ENCODE measurements at regions not wholly inside any gene's neighbourhood (a gene's known extent, or its start where the extent isn't known, plus 50 kb on each side); places are given as distances from the start of the nearest gene placed in this dataset.
"Not testable (repeated sequence)": the region's sequence is repeated elsewhere in the genome, so short reads cannot be mapped to it uniquely, and the experiment has no call there.

DNA sequence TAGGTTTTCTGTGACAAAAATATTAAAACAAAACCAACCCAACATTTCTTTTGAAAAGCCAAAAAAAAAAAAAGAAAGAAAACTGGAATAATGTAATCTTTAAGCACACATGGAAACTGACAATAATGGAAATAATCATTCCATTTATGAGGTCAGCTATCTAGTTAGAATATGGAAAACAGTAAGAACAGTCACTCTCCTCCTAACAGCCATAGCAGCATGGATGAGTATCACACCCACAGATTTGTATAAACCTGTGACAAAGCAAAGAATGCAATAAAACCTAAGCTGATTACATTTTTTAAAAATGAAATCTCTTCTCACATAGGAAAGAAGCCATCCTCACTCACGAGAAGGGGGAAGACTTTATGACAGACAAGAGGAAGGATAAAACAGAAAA, 437.8 kb downstream of the NYAP2 start:
- no peak for DNase-seq (ENCODE audit: low spot score)

DNA sequence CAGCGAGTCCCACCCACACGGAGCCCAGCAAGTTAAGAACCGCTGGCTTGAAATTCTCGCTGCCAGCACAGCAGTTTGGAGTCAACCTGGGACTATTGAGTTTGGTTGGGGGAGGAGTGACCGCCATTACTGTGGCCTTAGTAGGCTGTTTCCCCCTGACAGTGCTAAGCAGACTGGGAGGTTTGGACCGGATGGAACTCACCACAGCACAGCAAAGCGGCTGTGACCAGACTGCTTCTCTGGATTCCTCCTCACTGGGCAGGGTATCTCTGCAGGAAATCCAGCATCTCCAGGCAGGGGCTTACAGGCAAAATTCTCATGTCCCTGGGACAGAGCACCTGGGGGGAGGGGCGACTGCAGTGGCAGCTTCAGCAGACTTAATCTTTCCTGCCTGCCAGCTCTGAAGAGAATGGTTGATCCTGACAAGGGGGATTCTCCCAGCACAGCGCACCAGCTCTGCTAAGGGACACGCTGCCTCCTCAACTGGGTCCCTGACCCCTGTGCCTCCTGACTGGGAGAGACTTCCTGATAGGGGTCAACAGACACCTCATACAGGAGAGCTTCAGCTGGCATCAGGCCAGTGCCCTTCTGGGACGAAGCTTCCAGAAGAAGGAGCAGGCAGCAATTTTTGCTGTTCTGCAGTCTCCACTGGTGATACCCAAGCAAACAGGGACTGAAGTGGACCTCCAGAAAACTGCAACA, 425.4 kb downstream of the NYAP2 start:
- DNase-seq (ENCODE audit: low spot score) = no peak

- no peak for DNase-seq (ENCODE audit: low spot score)
Observed at GRCh38 chr2:225821351-225821750, 421.8 kb downstream of the NYAP2 start.

GRCh38 chr2:225820826-225821225, 421.3 kb downstream of the NYAP2 start:
- no peak for DNase-seq (ENCODE audit: low spot score)

- DNase-seq (ENCODE audit: low spot score) = no peak
Observed at GRCh38 chr2:225814554-225814953, 415.0 kb downstream of the NYAP2 start.

DNA sequence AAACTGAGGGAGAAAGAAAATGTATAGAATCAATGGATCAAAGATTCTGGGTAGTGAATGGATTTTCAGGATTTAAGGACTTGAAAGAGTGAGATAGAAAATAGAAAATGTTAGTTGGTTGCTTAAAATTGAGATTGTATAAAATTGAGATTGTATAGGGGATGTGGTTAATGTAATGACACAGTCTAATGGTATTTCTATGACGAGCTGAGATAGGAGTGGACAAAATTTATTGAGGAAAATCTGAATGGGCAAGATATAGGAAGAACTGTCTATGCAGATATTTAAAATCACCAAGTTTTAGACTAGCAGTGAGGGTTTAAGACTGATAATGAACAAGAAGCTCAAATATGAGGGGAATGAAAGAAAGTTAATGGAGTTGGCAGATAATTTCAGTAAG, 406.6 kb downstream of the NYAP2 start:
- DNase-seq (ENCODE audit: low spot score) = no peak

DNA sequence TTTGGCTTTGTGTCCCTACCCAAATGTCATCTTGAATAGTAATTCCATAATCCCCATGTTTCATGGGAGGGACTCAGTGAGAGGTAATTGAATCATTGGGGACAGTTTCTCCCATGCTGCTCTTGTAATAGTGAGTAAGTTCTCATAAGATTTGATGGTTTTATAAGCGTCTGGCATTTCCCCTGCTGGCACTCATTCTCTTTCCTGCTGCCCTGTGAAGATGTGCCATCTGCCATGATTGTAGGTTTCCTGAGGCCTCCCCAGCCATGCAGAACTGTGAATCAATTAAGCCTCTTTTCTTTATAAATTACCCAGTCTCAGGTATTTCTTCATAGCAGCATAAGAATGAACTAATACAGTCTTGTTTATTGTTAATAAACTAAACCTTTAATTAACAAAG, 402.6 kb downstream of the NYAP2 start:
- DNase-seq (ENCODE audit: low spot score) = not testable (repeated sequence)

- no peak for DNase-seq (ENCODE audit: low spot score)
Observed at GRCh38 chr2:225797394-225797793, 397.9 kb downstream of the NYAP2 start.

GRCh38 chr2:225794652-225795400, 395.3 kb downstream of the NYAP2 start:
- DNase-seq (ENCODE audit: low spot score) = no peak

- no peak for DNase-seq (ENCODE audit: low spot score)
Observed at GRCh38 chr2:225793736-225794550, 394.4 kb downstream of the NYAP2 start.

DNA sequence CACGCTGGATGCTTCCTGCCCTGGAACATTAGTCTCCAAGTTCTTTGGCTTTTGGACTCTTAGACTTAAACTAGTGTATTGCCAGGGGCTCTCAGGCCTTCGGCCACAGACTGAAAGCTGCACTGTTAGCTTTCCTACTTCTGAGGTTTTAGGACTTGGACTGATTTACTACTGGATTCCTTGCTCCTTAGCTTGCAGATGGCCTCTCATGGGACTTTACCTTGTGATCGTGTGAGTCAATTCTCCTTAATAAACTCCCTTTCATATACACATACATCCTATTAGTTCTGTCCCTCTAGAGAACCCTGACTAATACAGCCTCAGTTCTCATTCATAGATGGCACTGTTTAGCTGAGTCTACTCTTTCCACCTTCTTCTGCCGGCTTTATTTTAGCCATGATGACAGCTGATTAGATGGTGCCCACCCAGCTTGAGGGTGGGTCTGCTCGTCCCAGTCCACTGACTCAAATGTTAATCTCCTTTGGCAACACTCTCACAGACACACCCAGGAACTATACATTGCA, 389.1 kb downstream of the NYAP2 start:
- no peak for DNase-seq (ENCODE audit: low spot score)

GRCh38 chr2:225787497-225787896, 388.0 kb downstream of the NYAP2 start:
- DNase-seq (ENCODE audit: low spot score) = no peak

- DNase-seq (ENCODE audit: low spot score) = no peak
Observed at GRCh38 chr2:225781991-225782390, 382.5 kb downstream of the NYAP2 start.

DNA sequence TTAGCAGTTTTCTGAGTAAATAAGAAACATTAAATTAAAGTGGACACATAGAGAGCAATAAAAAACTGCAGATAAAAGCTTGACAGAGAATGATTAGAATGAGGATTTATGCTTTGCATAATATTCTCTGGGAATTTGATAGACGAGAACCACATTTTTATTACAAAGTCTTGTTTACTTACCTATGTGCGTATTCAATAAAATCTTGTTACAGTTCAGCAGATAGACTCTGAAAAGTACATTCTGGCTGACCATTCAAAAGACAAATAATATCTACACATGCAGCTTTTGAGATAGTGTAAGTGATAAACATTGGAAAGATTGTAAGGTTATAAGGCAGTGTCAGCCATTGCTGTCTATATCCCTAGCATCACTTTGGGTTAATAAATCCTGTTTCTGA, 381.6 kb downstream of the NYAP2 start:
- DNase-seq (ENCODE audit: low spot score) = no peak

DNA sequence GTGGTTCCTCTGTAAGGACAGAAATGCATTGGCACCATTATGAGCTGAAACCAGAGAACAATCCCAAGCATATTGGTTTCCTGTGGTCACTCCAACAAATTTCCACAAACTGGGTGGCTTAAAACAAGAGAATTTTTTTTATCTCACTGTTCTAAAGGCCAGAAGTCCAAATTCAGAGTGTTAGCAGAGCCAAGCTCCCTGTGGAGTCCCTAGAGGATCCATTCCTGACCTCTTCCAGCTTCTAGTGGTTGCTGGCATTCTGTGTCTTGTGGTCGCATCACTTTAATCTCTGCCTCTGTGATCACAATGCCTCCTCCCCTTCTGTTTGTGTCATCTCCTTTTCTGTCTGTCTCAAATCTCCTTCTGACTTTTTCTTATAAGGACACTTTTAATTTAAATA, 380.3 kb downstream of the NYAP2 start:
- DNase-seq (ENCODE audit: low spot score) = no peak

GRCh38 chr2:225773148-225773547, 373.6 kb downstream of the NYAP2 start:
- no peak for DNase-seq (ENCODE audit: low spot score)

GRCh38 chr2:225771701-225772100, 372.2 kb downstream of the NYAP2 start:
- no peak for DNase-seq (ENCODE audit: low spot score)

DNA sequence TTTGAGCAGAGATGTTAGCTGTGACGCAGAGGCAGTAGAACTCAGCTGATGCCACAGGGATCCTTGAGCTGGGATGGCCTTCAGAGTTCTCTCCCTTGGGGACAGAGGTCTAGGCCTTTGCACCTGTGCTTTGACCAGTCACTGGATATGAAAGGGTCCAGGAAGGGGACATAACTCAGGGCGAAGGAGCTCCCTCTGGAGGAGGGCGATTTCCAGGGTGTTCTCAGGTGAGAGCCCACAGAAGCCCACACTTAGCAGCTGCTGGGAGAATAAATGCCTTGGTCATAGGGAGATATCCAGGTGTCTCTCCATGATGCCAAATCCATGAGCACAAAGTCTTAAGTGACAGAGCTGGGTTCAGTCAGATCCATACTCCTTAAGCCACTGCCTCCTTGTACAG, 369.2 kb downstream of the NYAP2 start:
- DNase-seq (ENCODE audit: low spot score) = no peak

DNA sequence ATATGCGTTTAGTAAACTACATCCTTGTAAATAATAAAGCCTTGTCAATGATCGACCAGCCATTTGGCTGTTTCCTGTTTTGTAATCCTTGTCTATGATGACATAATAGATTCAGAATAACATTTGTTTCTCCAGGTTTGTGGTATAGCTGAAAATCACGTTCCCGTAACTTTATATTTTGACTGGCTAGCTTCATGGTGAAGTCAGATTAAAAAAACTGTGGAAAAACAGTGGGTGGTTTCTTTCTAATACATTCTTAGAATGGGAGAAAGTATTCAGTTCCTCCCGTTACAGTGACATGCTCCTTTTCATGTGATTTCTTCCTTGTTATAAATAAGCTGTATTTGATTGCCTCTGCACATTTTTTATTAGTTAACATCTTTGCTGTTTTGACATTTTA, 366.9 kb downstream of the NYAP2 start:
- no peak for DNase-seq (ENCODE audit: low spot score)

DNA sequence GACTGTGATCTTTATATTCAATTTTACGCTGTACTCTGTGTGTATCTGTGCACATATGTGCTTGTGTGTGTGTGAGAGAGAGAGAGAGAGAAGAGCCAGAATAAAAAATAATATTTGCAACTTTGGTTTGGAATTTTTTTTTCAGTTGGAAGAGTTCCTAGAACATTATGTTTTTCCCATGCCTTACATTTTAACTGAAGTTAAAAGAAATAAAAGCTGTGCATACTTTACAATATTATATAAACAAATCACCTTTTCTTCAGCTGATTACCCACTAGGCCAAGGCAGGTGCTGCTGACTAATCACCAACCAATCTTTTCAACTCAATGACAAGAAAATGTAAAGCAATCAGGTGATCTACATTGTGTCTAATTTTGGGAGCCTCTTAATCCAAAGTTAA, 366.3 kb downstream of the NYAP2 start:
- DNase-seq (ENCODE audit: low spot score) = no peak

- no peak for DNase-seq (ENCODE audit: low spot score)
Observed at GRCh38 chr2:225764346-225764745, 364.8 kb downstream of the NYAP2 start.

DNA sequence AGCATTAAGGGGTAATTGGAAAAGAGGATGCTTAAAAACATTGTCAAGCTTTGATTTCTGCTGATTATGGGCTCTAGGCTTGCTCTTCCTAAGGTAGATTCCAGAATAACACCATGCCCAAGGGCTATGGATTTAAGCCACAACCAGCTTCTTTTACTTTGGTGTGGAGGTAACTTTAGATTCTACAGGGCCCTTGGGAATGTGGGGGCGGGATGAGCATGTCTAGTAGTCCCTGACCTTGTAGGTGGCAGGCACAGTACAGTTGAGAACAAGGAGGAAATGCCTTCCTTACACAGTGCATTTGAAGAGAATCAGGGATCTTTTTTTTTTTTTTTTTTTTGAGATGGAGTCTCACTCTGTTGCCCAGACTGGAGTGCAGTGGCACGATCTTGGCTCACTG, 364.2 kb downstream of the NYAP2 start:
- no peak for DNase-seq (ENCODE audit: low spot score)

All from H4 (cell line).